BE2C (cell line): ENCODE measurements at regions not wholly inside any gene's neighbourhood (a gene's known extent, or its start where the extent isn't known, plus 50 kb on each side); places are given as distances from the start of the nearest gene placed in this dataset.

Experiments
- DNase-seq: peaks from one replicate; pipeline ENCODE4 v3.0.0-alpha.2; 2020
- H3K27me3 ChIP-seq: fragments of 250-450 bp; sonication (Bioruptor Pico); 2 replicates; pipeline ENCODE4 v1.5.1; 2020; ENCODE audit warnings: mild to moderate bottlenecking
- H3K36me3 ChIP-seq: fragments of 250-450 bp; sonication (Bioruptor Pico); 2 replicates; pipeline ENCODE4 v1.5.1; 2020; ENCODE audit warnings: mild to moderate bottlenecking
- H3K4me1 ChIP-seq: fragments of 250-450 bp; sonication (Bioruptor Pico); 2 replicates; pipeline ENCODE4 v1.5.1; 2020
- H3K4me3 ChIP-seq: 2 replicates; pipeline ENCODE4 v1.5.1; 2011; ENCODE audit warnings: low read depth, low read length
- H3K9me3 ChIP-seq: fragments of 250-450 bp; sonication (Bioruptor Pico); 2 replicates; pipeline ENCODE4 v1.5.1; 2020
- TF ChIP-seq, protein P1 (sequence below): IDR thresholded peaks from 2 replicates; pipeline ENCODE4 v1.5.1; 2012; ENCODE audit warnings: mild to moderate bottlenecking, low read depth, low read length

DNA sequence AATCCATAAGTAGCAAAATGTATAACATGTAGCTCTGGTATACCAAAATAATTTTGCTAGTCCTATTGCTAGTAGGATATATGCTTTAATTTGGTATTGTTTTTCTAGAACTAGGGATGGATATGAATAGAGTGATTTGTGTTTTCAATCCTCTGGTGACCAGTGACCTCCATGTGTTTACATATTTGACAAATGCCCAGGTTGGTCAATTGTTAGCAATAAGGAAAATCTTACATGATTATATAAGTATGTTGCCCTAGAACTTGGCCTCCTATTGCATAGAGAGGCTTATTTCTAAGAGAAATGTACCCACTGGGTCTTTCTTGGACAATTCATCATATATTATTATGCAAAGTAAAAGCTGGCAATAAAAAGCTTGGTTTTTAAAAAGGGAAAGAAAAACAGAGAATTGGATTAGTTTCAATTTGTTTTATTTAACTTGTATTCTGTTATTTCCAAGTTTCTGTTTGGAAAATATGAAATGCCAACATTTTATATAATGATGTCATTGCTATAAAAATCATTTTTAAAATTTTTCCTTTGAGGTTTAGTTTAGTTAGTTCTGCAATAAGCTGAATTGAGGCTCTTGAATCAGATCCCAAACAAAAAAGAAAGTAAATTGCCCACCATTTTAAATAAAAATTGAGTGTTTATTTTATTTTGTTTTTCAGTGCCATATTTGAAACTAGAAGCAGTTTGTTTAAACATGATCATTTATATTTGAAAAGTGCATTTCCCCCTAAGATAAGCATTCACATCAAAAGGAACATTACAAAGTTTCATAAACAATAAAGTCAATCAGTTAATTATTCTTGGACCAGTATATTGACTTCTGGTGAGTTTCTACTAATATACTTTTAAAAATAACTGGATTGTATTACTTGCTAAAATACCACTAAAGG lies 210.9 kb downstream of the ZC3H11B start:
- TF ChIP-seq, protein P1, sequence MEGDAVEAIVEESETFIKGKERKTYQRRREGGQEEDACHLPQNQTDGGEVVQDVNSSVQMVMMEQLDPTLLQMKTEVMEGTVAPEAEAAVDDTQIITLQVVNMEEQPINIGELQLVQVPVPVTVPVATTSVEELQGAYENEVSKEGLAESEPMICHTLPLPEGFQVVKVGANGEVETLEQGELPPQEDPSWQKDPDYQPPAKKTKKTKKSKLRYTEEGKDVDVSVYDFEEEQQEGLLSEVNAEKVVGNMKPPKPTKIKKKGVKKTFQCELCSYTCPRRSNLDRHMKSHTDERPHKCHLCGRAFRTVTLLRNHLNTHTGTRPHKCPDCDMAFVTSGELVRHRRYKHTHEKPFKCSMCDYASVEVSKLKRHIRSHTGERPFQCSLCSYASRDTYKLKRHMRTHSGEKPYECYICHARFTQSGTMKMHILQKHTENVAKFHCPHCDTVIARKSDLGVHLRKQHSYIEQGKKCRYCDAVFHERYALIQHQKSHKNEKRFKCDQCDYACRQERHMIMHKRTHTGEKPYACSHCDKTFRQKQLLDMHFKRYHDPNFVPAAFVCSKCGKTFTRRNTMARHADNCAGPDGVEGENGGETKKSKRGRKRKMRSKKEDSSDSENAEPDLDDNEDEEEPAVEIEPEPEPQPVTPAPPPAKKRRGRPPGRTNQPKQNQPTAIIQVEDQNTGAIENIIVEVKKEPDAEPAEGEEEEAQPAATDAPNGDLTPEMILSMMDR: no peak
- H3K9me3 ChIP-seq: no peaks in the 10 kb centered on the region
- no peaks in the 10 kb centered on the region for H3K4me1 ChIP-seq
- no peak for DNase-seq
- H3K27me3 ChIP-seq: no peaks in the 10 kb centered on the region
- H3K36me3 ChIP-seq: no peaks in the 10 kb centered on the region
- H3K4me3 ChIP-seq: no peak overlapping the region

DNA sequence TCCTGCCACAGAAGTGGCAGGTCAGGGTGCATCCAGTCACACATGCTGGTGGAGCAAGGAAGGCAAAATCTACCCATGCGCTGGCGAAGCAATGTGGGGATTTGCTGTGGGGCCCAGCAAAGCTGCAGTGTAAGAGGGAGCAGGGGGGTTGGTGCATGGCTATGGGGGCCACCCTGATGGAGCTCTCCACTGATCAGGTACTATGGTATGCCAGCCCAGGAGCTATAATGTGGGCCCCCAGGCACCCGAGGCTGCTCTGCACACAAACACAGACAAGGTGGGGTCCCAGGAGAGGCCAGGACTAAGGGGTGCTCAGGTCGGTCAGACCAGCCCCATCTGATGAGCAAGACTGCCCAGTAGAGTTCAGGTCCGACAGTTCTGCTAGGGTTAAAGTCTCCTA lies 213.5 kb downstream of the ZC3H11B start:
- Histone ChIP-seq H3K4me1 (no peaks in the 10 kb centered on the region), H3K36me3 (no peaks in the 10 kb centered on the region), H3K27me3 (no peaks in the 10 kb centered on the region), H3K9me3 (no peaks in the 10 kb centered on the region), H3K4me3 (no peak overlapping the region)
- TF ChIP-seq, protein P1: no peak
- no peak for DNase-seq

DNA sequence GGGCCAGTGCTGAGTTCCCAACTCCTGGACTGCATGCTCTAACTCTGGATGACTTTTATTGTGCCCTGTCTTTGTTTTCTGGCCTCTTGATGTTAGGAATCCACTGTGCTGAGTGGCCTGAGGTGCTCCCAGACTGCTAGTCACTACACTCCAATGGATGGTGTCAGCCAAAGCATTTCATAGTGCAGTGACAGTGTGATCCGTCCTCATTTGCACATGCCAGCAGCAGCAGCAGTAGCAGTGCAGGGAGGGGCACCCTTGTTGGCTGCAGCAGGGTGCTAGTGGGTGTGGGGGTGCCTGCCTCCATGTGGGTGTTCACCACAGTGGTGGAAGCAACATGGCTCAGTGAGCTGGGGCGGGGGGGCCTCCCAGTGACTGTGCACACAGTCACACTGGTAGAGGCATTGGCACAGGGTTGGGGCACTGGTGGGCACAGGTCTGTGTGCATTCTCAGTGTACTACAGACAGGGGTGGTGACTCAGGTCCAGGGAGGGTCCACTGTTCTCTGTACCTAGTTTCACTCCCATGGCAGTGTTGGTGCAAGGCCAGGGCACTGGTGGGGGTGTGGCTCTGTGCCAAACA lies 214.0 kb downstream of the ZC3H11B start:
- DNase-seq: no peak
- Histone ChIP-seq H3K4me1 (no peaks in the 10 kb centered on the region), H3K27me3 (no peaks in the 10 kb centered on the region), H3K9me3 (no peaks in the 10 kb centered on the region), H3K4me3 (no peak overlapping the region), H3K36me3 (no peaks in the 10 kb centered on the region)
- TF ChIP-seq, protein P1: no peak

DNA sequence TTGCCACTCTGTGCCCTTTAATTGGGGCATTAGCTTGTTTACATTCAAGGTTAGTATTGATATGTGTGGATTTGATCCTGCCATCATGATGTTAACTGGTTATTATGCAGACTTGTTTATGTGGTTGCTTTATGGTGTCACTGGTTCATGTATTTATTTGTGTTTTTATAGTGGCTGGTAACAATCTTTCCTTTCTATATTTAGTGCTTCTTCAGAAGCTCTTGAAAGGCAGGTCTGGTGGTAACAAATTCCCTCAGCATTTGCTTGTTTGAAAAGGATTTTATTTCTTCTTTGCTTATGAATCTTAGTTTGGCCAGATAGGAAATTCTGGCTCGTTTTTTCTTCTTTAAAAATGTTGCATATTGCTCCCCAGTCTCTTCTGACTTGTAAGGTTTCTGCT lies 215.4 kb downstream of the ZC3H11B start:
- TF ChIP-seq, protein P1: no peak
- Histone ChIP-seq H3K4me3 (no peak overlapping the region), H3K9me3 (no peaks in the 10 kb centered on the region), H3K36me3 (no peaks in the 10 kb centered on the region), H3K27me3 (no peaks in the 10 kb centered on the region), H3K4me1 (no peaks in the 10 kb centered on the region)
- DNase-seq: no peak

DNA sequence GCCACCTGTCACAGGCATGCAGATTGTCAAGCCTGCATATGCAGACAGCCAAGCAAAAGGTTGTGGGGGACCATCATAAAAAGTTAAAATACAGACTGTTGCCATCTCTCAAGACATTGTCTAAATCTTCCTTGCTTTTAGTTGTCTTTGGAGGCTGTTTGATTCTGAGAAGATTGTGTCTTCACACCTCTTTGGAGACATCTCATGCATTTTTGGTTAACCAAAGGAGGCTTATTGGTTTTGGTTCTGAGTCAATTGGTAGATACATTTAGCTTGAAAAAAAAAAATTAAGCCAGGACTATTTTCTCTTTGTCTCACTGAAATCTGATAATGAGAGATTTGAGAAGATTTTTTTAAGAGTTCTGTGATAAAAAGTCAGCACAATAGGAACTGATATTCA lies 217.6 kb downstream of the LYPLAL1 start:
- Histone ChIP-seq H3K9me3 (no peaks in the 10 kb centered on the region), H3K27me3 (no peaks in the 10 kb centered on the region), H3K4me3 (no peak overlapping the region), H3K4me1 (no peaks in the 10 kb centered on the region), H3K36me3 (no peaks in the 10 kb centered on the region)
- no peak for DNase-seq
- TF ChIP-seq, protein P1: no peak

DNA sequence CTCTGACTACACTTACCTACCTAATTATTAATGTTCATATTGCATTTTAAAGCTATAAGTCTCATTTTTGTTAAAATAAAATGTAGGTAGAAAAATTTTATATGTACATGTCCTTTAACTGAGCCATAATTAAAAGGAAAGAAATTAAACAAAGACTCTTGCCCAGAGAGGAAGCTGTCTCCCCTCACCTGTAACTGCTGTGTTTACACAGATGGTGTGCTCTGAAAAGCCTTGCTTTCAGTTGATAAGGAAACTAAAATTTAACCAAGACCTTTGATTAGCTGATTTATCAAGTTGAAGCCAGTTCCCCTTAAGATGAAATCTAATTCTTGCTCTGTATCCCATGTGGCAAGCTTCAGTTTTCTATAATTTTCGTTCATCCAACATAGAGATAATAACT lies 213.5 kb downstream of the LYPLAL1 start:
- Histone ChIP-seq H3K9me3 (no peaks in the 10 kb centered on the region), H3K4me1 (no peaks in the 10 kb centered on the region), H3K27me3 (no peaks in the 10 kb centered on the region), H3K36me3 (no peaks in the 10 kb centered on the region), H3K4me3 (no peak overlapping the region)
- TF ChIP-seq, protein P1: no peak
- DNase-seq: no peak
